Endodermal cell (in vitro differentiated cells): ENCODE measurements at regions not wholly inside any gene's neighbourhood (a gene's known extent, or its start where the extent isn't known, plus 50 kb on each side); places are given as distances from the start of the nearest gene placed in this dataset.

ENCODE experiments used
- DNase-seq: peaks from one replicate; pipeline ENCODE4 v3.0.0-alpha.2; 2017
- H3K27ac ChIP-seq: 2 replicates; pipeline ENCODE4 v1.5.1; 2013; ENCODE audit warnings: mild to moderate bottlenecking, low read depth, low read length, moderate library complexity
- H3K27me3 ChIP-seq: 2 replicates; pipeline ENCODE4 v1.6.1; 2013; ENCODE audit warnings: mild to moderate bottlenecking, low read length, moderate library complexity; ENCODE audit not compliant: insufficient read depth, control insufficient read depth, poor library complexity, severe bottlenecking
- H3K36me3 ChIP-seq: 2 replicates; pipeline ENCODE4 v1.7.0; 2013; ENCODE audit warnings: mild to moderate bottlenecking, low read length, moderate library complexity; ENCODE audit not compliant: control insufficient read depth, insufficient read depth
- H3K4me1 ChIP-seq: one replicate; pipeline ENCODE4 v1.7.0; 2013; ENCODE audit warnings: low read length; ENCODE audit not compliant: control insufficient read depth, insufficient read depth
- H3K4me3 ChIP-seq: 2 replicates; pipeline ENCODE4 v1.5.1; 2013; ENCODE audit warnings: mild to moderate bottlenecking, low read length, moderate library complexity
- H3K9ac ChIP-seq: 2 replicates; pipeline ENCODE4 v1.6.1; 2013; ENCODE audit warnings: mild to moderate bottlenecking, low read length, moderate library complexity; ENCODE audit not compliant: poor library complexity, severe bottlenecking; ENCODE audit errors: extremely low read depth
- H3K9me3 ChIP-seq: 2 replicates; pipeline ENCODE4 v1.6.1; 2013; ENCODE audit warnings: mild to moderate bottlenecking, low read length, moderate library complexity; ENCODE audit not compliant: control insufficient read depth
- H3K27ac Mint-ChIP-seq: 2 replicates; pipeline ENCODE4 v1.8.0; 2020; ENCODE audit warnings: mixed read lengths
- H3K27me3 Mint-ChIP-seq: 2 replicates; pipeline ENCODE4 v1.8.0; 2021; ENCODE audit warnings: mild to moderate bottlenecking, mixed read lengths; ENCODE audit not compliant: insufficient read depth
- H3K36me3 Mint-ChIP-seq: 2 replicates; pipeline ENCODE4 v1.8.0; 2020; ENCODE audit warnings: low read depth, mixed read lengths
- H3K4me1 Mint-ChIP-seq: 2 replicates; pipeline ENCODE4 v1.8.0; 2020; ENCODE audit warnings: mixed read lengths
- H3K4me3 Mint-ChIP-seq: 2 replicates; pipeline ENCODE4 v1.8.0; 2020; ENCODE audit warnings: mild to moderate bottlenecking, moderate library complexity, mixed read lengths
- H3K9me3 Mint-ChIP-seq: 2 replicates; pipeline ENCODE4 v1.8.0; 2020; ENCODE audit warnings: mild to moderate bottlenecking, mixed read lengths
- WGBS, 2 experiments: methylation state at CpG; one replicate each; pipeline versions ENCODE4 v1.1.5 to v1.1.7; 2013; ENCODE audit warnings: missing lambda C conversion rate in 2 of 2, mixed read lengths in 1 of 2; ENCODE audit not compliant: insufficient coverage in 1 of 2, insufficient read length in 1 of 2; 5-methylcytosine and 5-hydroxymethylcytosine counted together
- TF ChIP-seq, protein P1 (sequence below): fragments of 200-600 bp; sonication (generic); conservative IDR thresholded peaks from 2 replicates; pipeline ENCODE4 v1.5.0; 2021; ENCODE audit warnings: antibody characterized with exemption, mild to moderate bottlenecking

DNA sequence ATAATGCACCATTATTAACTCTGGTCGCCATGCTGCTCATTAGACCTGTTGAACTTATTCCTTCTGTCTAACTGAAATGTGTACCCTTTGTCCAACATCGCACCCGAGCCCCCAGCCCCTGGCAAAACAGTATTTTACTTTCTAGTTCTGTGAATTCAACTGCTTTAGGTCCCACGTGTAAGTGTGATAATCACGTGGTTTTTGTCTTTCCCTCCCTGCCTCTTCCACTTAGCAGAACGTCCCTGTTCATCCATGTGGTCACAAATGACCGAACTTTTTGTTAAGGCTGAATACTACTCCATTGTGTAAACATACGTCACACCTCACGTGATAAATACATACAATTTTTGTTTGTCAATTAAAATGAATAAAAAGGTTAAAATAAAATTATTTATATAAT is 826.9 kb downstream of the DCDC2C start:
- no peaks in the 10 kb centered on the region for H3K27me3 ChIP-seq
- H3K9me3 ChIP-seq: no peaks in the 10 kb centered on the region
- DNase-seq: no peak
- Mint-ChIP-seq H3K4me3 (no peak overlapping the region), H3K27me3 (no peaks in the 10 kb centered on the region), H3K9me3 (no peaks in the 10 kb centered on the region), H3K27ac (no peak overlapping the region), H3K36me3 (no peaks in the 10 kb centered on the region), H3K4me1 (peaks cover 2% of the 10 kb centered on the region)
- no peak overlapping the region for H3K27ac ChIP-seq
- H3K9ac ChIP-seq: no peak overlapping the region
- 87 to 89% methylated on average over 4 to 7 of the region's 9 CpGs for whole genome bisulfite sequencing, 2 experiments
- H3K4me1 ChIP-seq: no peaks in the 10 kb centered on the region
- no peaks in the 10 kb centered on the region for H3K36me3 ChIP-seq
- TF ChIP-seq, protein P1, sequence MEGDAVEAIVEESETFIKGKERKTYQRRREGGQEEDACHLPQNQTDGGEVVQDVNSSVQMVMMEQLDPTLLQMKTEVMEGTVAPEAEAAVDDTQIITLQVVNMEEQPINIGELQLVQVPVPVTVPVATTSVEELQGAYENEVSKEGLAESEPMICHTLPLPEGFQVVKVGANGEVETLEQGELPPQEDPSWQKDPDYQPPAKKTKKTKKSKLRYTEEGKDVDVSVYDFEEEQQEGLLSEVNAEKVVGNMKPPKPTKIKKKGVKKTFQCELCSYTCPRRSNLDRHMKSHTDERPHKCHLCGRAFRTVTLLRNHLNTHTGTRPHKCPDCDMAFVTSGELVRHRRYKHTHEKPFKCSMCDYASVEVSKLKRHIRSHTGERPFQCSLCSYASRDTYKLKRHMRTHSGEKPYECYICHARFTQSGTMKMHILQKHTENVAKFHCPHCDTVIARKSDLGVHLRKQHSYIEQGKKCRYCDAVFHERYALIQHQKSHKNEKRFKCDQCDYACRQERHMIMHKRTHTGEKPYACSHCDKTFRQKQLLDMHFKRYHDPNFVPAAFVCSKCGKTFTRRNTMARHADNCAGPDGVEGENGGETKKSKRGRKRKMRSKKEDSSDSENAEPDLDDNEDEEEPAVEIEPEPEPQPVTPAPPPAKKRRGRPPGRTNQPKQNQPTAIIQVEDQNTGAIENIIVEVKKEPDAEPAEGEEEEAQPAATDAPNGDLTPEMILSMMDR: no peak
- no peak overlapping the region for H3K4me3 ChIP-seq

- Mint-ChIP-seq H3K4me1 (peaks cover 2% of the 10 kb centered on the region), H3K9me3 (no peaks in the 10 kb centered on the region), H3K4me3 (no peak overlapping the region), H3K27ac (no peak overlapping the region), H3K27me3 (no peaks in the 10 kb centered on the region), H3K36me3 (no peaks in the 10 kb centered on the region)
- Histone ChIP-seq H3K4me3 (no peak overlapping the region), H3K9ac (no peak overlapping the region), H3K27me3 (no peaks in the 10 kb centered on the region), H3K9me3 (no peaks in the 10 kb centered on the region), H3K4me1 (no peaks in the 10 kb centered on the region), H3K36me3 (no peaks in the 10 kb centered on the region), H3K27ac (no peak overlapping the region)
- TF ChIP-seq, protein P1: no peak
- WGBS, 2 experiments: 95 to 100% methylated on average over 2 of the region's 2 CpGs
- DNase-seq: no peak
These were observed 830.4 kb downstream of the DCDC2C start for GRCh38 chr2:4533806-4534205.

GRCh38 chr2:4539121-4539520 is 835.7 kb downstream of the DCDC2C start:
- TF ChIP-seq, protein P1: no peak
- DNase-seq: no peak
- Histone ChIP-seq H3K4me3 (no peak overlapping the region), H3K4me1 (no peaks in the 10 kb centered on the region), H3K9ac (no peak overlapping the region), H3K27me3 (no peaks in the 10 kb centered on the region), H3K27ac (no peak overlapping the region), H3K9me3 (no peaks in the 10 kb centered on the region), H3K36me3 (no peaks in the 10 kb centered on the region)
- Mint-ChIP-seq H3K4me3 (no peak overlapping the region), H3K4me1 (peaks cover 2% of the 10 kb centered on the region), H3K27me3 (no peaks in the 10 kb centered on the region), H3K36me3 (no peaks in the 10 kb centered on the region), H3K27ac (no peak overlapping the region), H3K9me3 (no peaks in the 10 kb centered on the region)
- WGBS, 2 experiments: 93 to 94% methylated on average over 8 to 9 of the region's 9 CpGs
